ENCODE measurements at regions not wholly inside any gene's neighbourhood (a gene's known extent, or its start where the extent isn't known, plus 50 kb on each side); places are given as distances from the start of the nearest gene placed in this dataset.

GRCh38 chr1:191668525-191668924, 489.7 kb upstream of the RGS18 start:
- 94% methylated on average over 5 of the region's 5 CpGs for WGBS

DNA sequence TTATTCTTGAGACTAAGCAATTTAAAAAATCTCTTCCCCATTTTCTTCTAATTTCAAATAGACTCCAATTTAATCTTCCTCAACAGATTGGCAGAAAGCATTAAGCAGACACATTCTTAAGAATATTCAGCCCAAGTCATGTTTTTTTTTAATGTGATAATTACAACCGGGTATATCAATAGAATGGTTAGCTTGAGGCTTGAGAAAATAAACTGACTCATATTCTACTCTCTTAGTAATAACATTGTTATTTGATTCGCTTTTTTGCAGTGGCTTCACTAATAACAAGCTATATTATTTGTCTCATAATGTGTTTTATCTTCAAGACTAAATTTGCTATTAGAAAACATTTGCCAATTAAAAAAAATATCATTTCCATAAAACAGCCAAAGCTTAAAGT, 488.6 kb upstream of the RGS18 start:
- Histone ChIP-seq H3K4me1 (no peaks in the 10 kb centered on the region), H3K27me3 (no peaks in the 10 kb centered on the region), H3K27ac (no peak overlapping the region), H3K9me3 (no peaks in the 10 kb centered on the region), H3K4me3 (no peak overlapping the region), H3K36me3 (no peaks in the 10 kb centered on the region)
- WGBS, result 65% methylated on average over 2 of the region's 2 CpGs
- TF ChIP-seq, protein P1, sequence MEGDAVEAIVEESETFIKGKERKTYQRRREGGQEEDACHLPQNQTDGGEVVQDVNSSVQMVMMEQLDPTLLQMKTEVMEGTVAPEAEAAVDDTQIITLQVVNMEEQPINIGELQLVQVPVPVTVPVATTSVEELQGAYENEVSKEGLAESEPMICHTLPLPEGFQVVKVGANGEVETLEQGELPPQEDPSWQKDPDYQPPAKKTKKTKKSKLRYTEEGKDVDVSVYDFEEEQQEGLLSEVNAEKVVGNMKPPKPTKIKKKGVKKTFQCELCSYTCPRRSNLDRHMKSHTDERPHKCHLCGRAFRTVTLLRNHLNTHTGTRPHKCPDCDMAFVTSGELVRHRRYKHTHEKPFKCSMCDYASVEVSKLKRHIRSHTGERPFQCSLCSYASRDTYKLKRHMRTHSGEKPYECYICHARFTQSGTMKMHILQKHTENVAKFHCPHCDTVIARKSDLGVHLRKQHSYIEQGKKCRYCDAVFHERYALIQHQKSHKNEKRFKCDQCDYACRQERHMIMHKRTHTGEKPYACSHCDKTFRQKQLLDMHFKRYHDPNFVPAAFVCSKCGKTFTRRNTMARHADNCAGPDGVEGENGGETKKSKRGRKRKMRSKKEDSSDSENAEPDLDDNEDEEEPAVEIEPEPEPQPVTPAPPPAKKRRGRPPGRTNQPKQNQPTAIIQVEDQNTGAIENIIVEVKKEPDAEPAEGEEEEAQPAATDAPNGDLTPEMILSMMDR (IDR thresholded peaks at IDR 0.05), result no peak
- TF ChIP-seq EP300 (IDR thresholded peaks at IDR 0.05), result no peak
- TF ChIP-seq POLR2AphosphoS5 (IDR thresholded peaks at IDR 0.05), result no peak
- TF ChIP-seq POLR2A (IDR thresholded peaks at IDR 0.05), result no peak
- no peak for DNase-seq (ENCODE audit: low spot score in 2 of 2)

More at GRCh38 chr1:191668525-191668924, 489.7 kb upstream of the RGS18 start:
- no peak for DNase-seq (ENCODE audit: low spot score in 2 of 2)
- no peaks in the 10 kb centered on the region for H3K4me1 ChIP-seq
- TF ChIP-seq POLR2A (IDR thresholded peaks at IDR 0.05), result no peak
- no peak for TF ChIP-seq EP300 (IDR thresholded peaks at IDR 0.05)
- TF ChIP-seq, protein P1 (IDR thresholded peaks at IDR 0.05), result no peak
- TF ChIP-seq POLR2AphosphoS5 (IDR thresholded peaks at IDR 0.05), result no peak
- H3K4me3 ChIP-seq, result no peak overlapping the region
- H3K27me3 ChIP-seq, result no peaks in the 10 kb centered on the region
- no peak overlapping the region for H3K27ac ChIP-seq
- H3K9me3 ChIP-seq, result no peaks in the 10 kb centered on the region
- no peaks in the 10 kb centered on the region for H3K36me3 ChIP-seq

DNA sequence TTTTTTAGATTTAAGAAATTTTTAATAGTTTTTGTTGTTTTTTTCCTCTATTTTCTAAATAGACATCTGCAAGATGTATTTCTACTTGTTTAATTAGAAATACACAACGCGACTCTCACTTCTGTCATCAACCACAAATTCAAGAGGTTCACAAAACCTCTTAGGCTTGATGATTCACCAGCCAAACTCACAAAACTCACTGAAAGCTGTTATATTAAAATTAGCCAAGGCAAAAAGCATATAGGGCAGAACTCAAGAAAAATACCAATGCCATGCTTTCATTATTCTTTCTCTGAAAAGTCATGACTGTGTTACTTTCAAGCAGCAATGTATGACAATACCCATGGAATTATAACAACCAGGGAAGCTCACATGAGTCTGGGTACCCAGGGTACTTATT, 487.0 kb upstream of the RGS18 start:
- Histone ChIP-seq H3K36me3 (no peaks in the 10 kb centered on the region), H3K27ac (no peak overlapping the region), H3K4me1 (no peaks in the 10 kb centered on the region), H3K4me3 (no peak overlapping the region), H3K9me3 (no peaks in the 10 kb centered on the region), H3K27me3 (no peaks in the 10 kb centered on the region)
- TF ChIP-seq EP300 (IDR thresholded peaks at IDR 0.05), result no peak
- TF ChIP-seq POLR2AphosphoS5 (IDR thresholded peaks at IDR 0.05), result no peak
- no peak for TF ChIP-seq POLR2A (IDR thresholded peaks at IDR 0.05)
- TF ChIP-seq, protein P1 (IDR thresholded peaks at IDR 0.05), result no peak
- WGBS, result 87% methylated on average over 2 of the region's 2 CpGs
- no peak for DNase-seq (ENCODE audit: low spot score in 2 of 2)

DNA sequence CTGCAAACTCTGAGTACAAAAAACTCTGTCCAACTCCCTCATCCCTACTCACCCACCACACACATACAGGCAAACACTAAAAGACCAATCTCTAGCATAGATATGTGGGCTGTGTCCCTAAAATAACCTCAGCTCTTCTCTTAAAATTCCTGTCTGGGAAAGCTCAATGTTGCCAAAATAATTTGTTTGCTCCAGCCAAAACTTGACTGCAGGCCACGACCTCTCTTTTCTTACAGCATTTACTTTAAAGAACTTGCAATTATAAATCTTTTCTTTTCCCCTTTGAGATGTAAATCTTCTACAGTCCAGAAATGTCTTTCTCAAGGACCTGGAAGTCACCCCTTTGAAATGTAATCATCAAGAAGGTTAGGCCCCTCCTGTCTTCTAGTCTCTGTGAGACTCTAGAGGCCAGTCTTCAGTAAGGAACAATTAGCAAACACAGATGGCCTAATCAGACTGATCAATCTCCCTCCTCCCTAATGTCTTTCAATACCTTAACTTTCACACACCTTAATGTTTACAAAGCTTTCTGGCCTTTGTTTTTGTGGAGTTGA, 483.6 kb upstream of the RGS18 start:
- Histone ChIP-seq H3K36me3 (no peaks in the 10 kb centered on the region), H3K9me3 (no peaks in the 10 kb centered on the region), H3K27ac (no peak overlapping the region), H3K4me3 (no peak overlapping the region), H3K4me1 (no peaks in the 10 kb centered on the region), H3K27me3 (no peaks in the 10 kb centered on the region)
- DNase-seq (ENCODE audit: low spot score in 2 of 2), result no peak
- WGBS, result 21% methylated on average over 1 of the region's 1 CpG
- TF ChIP-seq POLR2AphosphoS5 (IDR thresholded peaks at IDR 0.05) (no peak), POLR2A (IDR thresholded peaks at IDR 0.05) (no peak), EP300 (IDR thresholded peaks at IDR 0.05) (no peak)
- TF ChIP-seq, protein P1 (IDR thresholded peaks at IDR 0.05), result no peak

DNA sequence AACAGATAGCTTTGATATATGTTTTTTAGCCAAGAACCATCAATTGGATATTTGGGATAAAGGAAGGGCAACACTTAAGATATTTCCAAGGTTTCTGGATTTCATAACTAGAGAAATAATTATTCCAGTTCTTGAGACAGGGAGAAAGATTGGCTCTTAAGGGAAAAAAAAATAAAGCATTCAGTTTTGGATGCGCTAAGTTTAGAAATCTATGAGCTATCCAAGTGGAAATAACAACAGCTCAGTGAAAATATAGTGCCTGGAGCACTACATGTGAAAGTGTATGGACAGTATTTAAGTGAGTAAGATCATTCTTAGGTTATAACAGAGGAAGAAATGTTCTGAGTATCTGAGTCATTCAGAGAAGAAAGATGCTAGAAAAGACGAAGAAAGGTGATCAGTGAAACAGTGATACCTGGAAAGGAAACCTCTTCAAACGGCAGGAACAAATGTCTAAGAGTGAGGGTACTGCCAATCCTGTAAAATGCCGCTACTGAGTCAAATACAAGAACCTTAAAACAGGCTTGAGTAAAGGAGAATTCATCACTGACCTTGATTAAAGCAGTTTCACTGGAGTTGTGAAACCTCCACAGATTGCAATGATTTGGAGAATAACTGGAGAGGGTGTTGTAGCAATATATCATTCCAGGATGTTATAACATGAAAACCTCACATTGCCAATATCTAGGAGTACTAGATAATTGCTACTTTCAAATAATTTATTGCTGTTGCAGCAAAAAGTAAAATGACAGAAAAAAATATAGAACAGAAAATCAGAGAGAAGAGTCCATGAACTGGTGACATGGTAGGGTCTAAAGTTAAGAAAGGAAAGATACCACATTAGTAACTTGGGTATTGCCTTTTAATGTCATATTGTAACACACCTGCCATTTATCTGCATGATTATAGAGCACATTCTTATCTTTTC, 482.1 kb upstream of the RGS18 start:
- Histone ChIP-seq H3K4me1 (no peaks in the 10 kb centered on the region), H3K27ac (no peak overlapping the region), H3K27me3 (no peaks in the 10 kb centered on the region), H3K36me3 (no peaks in the 10 kb centered on the region), H3K4me3 (no peak overlapping the region), H3K9me3 (no peaks in the 10 kb centered on the region)
- no peak for TF ChIP-seq POLR2A (IDR thresholded peaks at IDR 0.05)
- 62% methylated on average over 4 of the region's 4 CpGs for WGBS
- no peak for DNase-seq (ENCODE audit: low spot score in 2 of 2)

Measured in suprapubic skin (tissue), 4 donors.